HL-60 (cell line): ENCODE measurements at regions not wholly inside any gene's neighbourhood (a gene's known extent, or its start where the extent isn't known, plus 50 kb on each side); places are given as distances from the start of the nearest gene placed in this dataset.

ENCODE experiments used
- CTCF ChIP-seq: IDR thresholded peaks from one replicate; pipeline ENCODE4 v1.5.1; 2011; ENCODE audit warnings: low read length, control low read depth, inconsistent platforms; ENCODE audit not compliant: insufficient read depth
- GABPA ChIP-seq: IDR thresholded peaks from 2 replicates; pipeline ENCODE4 v1.6.1; 2012; ENCODE audit warnings: low read depth
- POLR2AphosphoS5 ChIP-seq: IDR thresholded peaks from 2 replicates; pipeline ENCODE4 v1.6.1; 2012; ENCODE audit warnings: low read depth
- REST ChIP-seq: IDR thresholded peaks from 2 replicates; pipeline ENCODE4 v1.6.1; 2012; ENCODE audit warnings: low read depth; ENCODE audit not compliant: insufficient replicate concordance
- SPI1 ChIP-seq: IDR thresholded peaks from 2 replicates; pipeline ENCODE4 v1.6.1; 2012; ENCODE audit warnings: low read depth, mild to moderate bottlenecking, borderline replicate concordance

DNA sequence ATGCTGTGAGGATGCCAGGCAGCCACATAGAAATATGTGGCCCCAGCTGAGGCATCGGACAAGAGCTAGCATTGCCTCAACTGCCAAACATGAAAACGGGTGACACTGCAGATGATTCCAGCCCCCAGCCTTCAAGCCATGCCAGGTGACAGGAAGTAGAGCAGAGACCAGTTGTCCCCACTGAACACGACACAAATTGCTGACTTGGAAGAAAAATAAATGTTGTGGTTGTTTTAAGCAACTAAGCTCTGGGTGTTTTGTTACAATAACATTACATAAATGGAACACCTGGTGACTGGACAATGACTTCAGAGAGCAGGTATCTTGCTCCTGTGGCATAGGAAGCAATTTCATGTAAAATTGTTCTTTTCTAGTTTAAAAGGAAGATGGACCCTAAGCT is 154.2 kb downstream of the KIF4B start:
- TF ChIP-seq CTCF: no peak
- no peak for TF ChIP-seq POLR2AphosphoS5
- TF ChIP-seq SPI1: no peak
- no peak for TF ChIP-seq REST
- TF ChIP-seq GABPA: no peak
